Heart left ventricle (tissue), 13 donors: ENCODE measurements at regions not wholly inside any gene's neighbourhood (a gene's known extent, or its start where the extent isn't known, plus 50 kb on each side); places are given as distances from the start of the nearest gene placed in this dataset.

Experiments used
- CTCF ChIP-seq, 12 donors: fragments of 200-600 bp; sonication (generic) in 4 of 12; IDR thresholded peaks; one replicate each; pipeline versions ENCODE4 v1.5.0 to v1.8.0; 2018 to 2022; ENCODE audit warnings: antibody characterized with exemption in 12 of 12, mild to moderate bottlenecking in 5 of 12
- POLR2A ChIP-seq, 2 donors: fragments of 450-650 bp; IDR thresholded peaks; one replicate each; pipeline ENCODE4 v1.6.1; 2017; ENCODE audit warnings: antibody characterized with exemption in 2 of 2, mild to moderate bottlenecking in 2 of 2, moderate library complexity in 2 of 2
- donor health status: ischemic (EF 13 %, LVEDD 7.1; RV severe dilation, severe dysfunction).
- donor health status: DM: no; HTN: yes; CAD: no.
- donor health status: DM: no; HTN: no; CAD: no.
- donor health status: ischemic (EF 25% LVEDD 6.9; RV normal size, moderate dysfunction).
- donor health status: ischemic (EF 25% LVEDD 5.7; RV mildly dilated, moderate dysfunction).
- donor health status: ischemic (EF 35%, LVEDD 5.7; RV mildly dilated, moderate dysfunction).
- donor health status: nonischemic (EF 11% LVEDD 7.7; RV severe dilation, severe dysfunction).
- donor health status: DM: yes; HTN: yes; CAD: no.
- donor health status: PGD.
- donor health status: ischemic (EF 29% LVEDD 5.4; RV normal size, mild dysfunction).
- donor health status: nonischemic (EF 23%, LVEDD 6.1; RV moderate dilation, normal function).

GRCh38 chr12:27192118-27192802 lies 51.8 kb upstream of the STK38L start:
- TF ChIP-seq POLR2A (IDR thresholded peaks at IDR 0.05) (no peak), CTCF (IDR thresholded peaks at IDR 0.05) (no peak)
